ENCODE measurements at regions not wholly inside any gene's neighbourhood (a gene's known extent, or its start where the extent isn't known, plus 50 kb on each side); places are given as distances from the start of the nearest gene placed in this dataset.

DNA sequence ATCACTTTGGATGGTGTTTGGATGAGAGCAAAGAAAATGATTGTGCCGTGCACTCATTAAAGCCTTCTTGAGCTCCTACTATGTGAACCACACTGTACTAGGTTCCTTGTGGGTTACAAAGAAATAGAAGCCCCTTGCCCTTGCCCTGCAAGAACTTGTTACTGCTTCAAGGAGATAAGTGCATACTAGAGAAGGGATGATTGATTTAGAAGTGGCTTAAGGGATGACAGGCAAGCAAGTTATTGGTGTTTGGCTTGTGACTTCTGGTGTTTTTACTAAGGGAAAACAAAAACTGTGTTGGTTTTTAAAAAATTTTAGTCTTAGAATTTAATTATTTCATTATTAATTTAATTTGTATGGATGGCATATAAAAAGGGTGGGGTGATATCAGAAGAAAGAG is 67.4 kb downstream of the IL21 start:
- TF ChIP-seq, protein P1, sequence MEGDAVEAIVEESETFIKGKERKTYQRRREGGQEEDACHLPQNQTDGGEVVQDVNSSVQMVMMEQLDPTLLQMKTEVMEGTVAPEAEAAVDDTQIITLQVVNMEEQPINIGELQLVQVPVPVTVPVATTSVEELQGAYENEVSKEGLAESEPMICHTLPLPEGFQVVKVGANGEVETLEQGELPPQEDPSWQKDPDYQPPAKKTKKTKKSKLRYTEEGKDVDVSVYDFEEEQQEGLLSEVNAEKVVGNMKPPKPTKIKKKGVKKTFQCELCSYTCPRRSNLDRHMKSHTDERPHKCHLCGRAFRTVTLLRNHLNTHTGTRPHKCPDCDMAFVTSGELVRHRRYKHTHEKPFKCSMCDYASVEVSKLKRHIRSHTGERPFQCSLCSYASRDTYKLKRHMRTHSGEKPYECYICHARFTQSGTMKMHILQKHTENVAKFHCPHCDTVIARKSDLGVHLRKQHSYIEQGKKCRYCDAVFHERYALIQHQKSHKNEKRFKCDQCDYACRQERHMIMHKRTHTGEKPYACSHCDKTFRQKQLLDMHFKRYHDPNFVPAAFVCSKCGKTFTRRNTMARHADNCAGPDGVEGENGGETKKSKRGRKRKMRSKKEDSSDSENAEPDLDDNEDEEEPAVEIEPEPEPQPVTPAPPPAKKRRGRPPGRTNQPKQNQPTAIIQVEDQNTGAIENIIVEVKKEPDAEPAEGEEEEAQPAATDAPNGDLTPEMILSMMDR (conservative IDR thresholded peaks at IDR 0.05; ENCODE audit: low read length): no peak
- no peak for TF ChIP-seq EZH2phosphoT487 (IDR thresholded peaks at IDR 0.05; ENCODE audit: borderline replicate concordance)

Measured in Loucy (cell line).